IMR-90 (cell line): ENCODE measurements at regions not wholly inside any gene's neighbourhood (a gene's known extent, or its start where the extent isn't known, plus 50 kb on each side); places are given as distances from the start of the nearest gene placed in this dataset.

ENCODE experiments used
- ATAC-seq: fragments of 200-7000 bp; cut with Tn5 transposase; 2 replicates; pipeline ENCODE4 v1.9.1; 2020; ENCODE audit warnings: low read depth, mild to moderate bottlenecking, moderate library complexity
- BruUV-seq: library from RNA; stranded (reverse); fragments of 400-500 nt; replicated peaks from 2 replicates; lab custom pipeline; 2021; lab: Mats Ljungman, UMichigan
- CTCF ChIA-PET: fragments of 300-600 bp; formaldehyde crosslinking; extraction: SDS; loops from one replicate; lab custom pipeline; 2021; ENCODE audit warnings: antibody characterized with exemption; lab: Yijun Ruan, JAX
- POLR2A ChIA-PET: fragments of 300-600 bp; sonication (Branson Sonifier 250); formaldehyde crosslinking; loops from one replicate; lab custom pipeline; 2022; ENCODE audit warnings: antibody characterized with exemption; ENCODE audit not compliant: unreplicated experiment; lab: Charles Lee
- DNase-seq: peaks from one replicate; pipeline ENCODE4 v3.0.0; 2013
- H2AFZ ChIP-seq: replicated peaks from 2 replicates; pipeline ENCODE3; 2013; ENCODE audit warnings: low read length, mild to moderate bottlenecking; ENCODE audit not compliant: poor library complexity
- H2AK5ac ChIP-seq: 2 replicates; pipeline ENCODE4 v1.6.1; 2013; ENCODE audit warnings: low read depth, low read length, inconsistent platforms
- H2AK9ac ChIP-seq: replicated peaks from 2 replicates; pipeline ENCODE3; 2013; ENCODE audit warnings: mild to moderate bottlenecking, low read depth, low read length, moderate library complexity; ENCODE audit not compliant: poor library complexity
- H2BK120ac ChIP-seq: 2 replicates; pipeline ENCODE4 v1.6.1; 2013; ENCODE audit warnings: low read depth, low read length, inconsistent platforms
- H2BK15ac ChIP-seq: 3 replicates; pipeline ENCODE4 v1.6.1; 2013; ENCODE audit warnings: low read depth, low read length, inconsistent platforms
- H2BK20ac ChIP-seq: 2 replicates; pipeline ENCODE4 v1.6.1; 2013; ENCODE audit warnings: low read depth, mild to moderate bottlenecking, inconsistent platforms, low read length, moderate library complexity
- H2BK5ac ChIP-seq: 2 replicates; pipeline ENCODE4 v1.6.1; 2013; ENCODE audit warnings: mild to moderate bottlenecking, low read depth, low read length, inconsistent platforms; ENCODE audit not compliant: poor library complexity, severe bottlenecking
- H3K14ac ChIP-seq: replicated peaks from 2 replicates; pipeline ENCODE4 v1.6.1; 2013; ENCODE audit warnings: low read depth, low read length, inconsistent platforms
- H3K18ac ChIP-seq: 2 replicates; pipeline ENCODE4 v1.6.1; 2013; ENCODE audit warnings: low read depth, low read length, control low read depth
- H3K23ac ChIP-seq: 2 replicates; pipeline ENCODE4 v1.6.1; 2013; ENCODE audit warnings: low read depth, low read length, inconsistent platforms
- H3K27ac ChIP-seq: 2 replicates; pipeline ENCODE4 v1.5.1; 2013; ENCODE audit warnings: mild to moderate bottlenecking, control low read depth, low read length; ENCODE audit not compliant: insufficient read depth
- H3K27me3 ChIP-seq: 2 replicates; pipeline ENCODE4 v1.6.1; 2013; ENCODE audit warnings: low read length; ENCODE audit not compliant: control insufficient read depth, insufficient read depth
- H3K36me3 ChIP-seq: 2 replicates; pipeline ENCODE4 v1.6.1; 2013; ENCODE audit warnings: low read length, mixed read lengths; ENCODE audit not compliant: control insufficient read depth, insufficient read depth
- H3K4ac ChIP-seq: 2 replicates; pipeline ENCODE4 v1.6.1; 2013; ENCODE audit warnings: low read depth, low read length, inconsistent platforms
- H3K4me1 ChIP-seq: 2 replicates; pipeline ENCODE4 v1.6.1; 2013; ENCODE audit warnings: low read length, mixed read lengths; ENCODE audit not compliant: control insufficient read depth, insufficient read depth
- H3K4me2 ChIP-seq: 2 replicates; pipeline ENCODE4 v1.6.1; 2013; ENCODE audit warnings: low read depth, mild to moderate bottlenecking, control low read depth, low read length, moderate library complexity
- H3K4me3 ChIP-seq: 2 replicates; pipeline ENCODE4 v1.5.1; 2013; ENCODE audit warnings: low read depth, mild to moderate bottlenecking, control low read depth, low read length, moderate library complexity; ENCODE audit not compliant: insufficient read depth
- H3K56ac ChIP-seq: 2 replicates; pipeline ENCODE4 v1.6.1; 2013; ENCODE audit warnings: low read length, inconsistent platforms; ENCODE audit not compliant: insufficient read depth; ENCODE audit errors: extremely low read depth
- H3K79me1 ChIP-seq, 2 experiments: 2 replicates each; pipeline ENCODE4 v1.6.1; 2013; ENCODE audit warnings: low read length in 2 of 2, inconsistent platforms in 1 of 2, low read depth in 1 of 2
- H3K9ac ChIP-seq: 2 replicates; pipeline ENCODE4 v1.6.1; 2013; ENCODE audit warnings: low read depth, low read length, control low read depth
- H3K9me1 ChIP-seq: 2 replicates; pipeline ENCODE4 v1.6.1; 2013; ENCODE audit warnings: low read length, inconsistent platforms; ENCODE audit not compliant: insufficient read depth
- H3K9me3 ChIP-seq: 2 replicates; pipeline ENCODE4 v1.6.1; 2013; ENCODE audit warnings: low read length; ENCODE audit not compliant: control insufficient read depth, insufficient read depth
- H4K20me1 ChIP-seq: 2 replicates; pipeline ENCODE4 v1.6.1; 2013; ENCODE audit warnings: low read length, inconsistent platforms; ENCODE audit not compliant: insufficient read depth
- H4K5ac ChIP-seq: 2 replicates; pipeline ENCODE4 v1.6.1; 2013; ENCODE audit warnings: mild to moderate bottlenecking, low read depth, low read length, control low read depth
- H4K8ac ChIP-seq, 2 experiments: 2 replicates each; pipeline ENCODE4 v1.6.1; 2013; ENCODE audit warnings: low read depth in 2 of 2, low read length in 2 of 2, control low read depth in 1 of 2, inconsistent platforms in 1 of 2
- H4K91ac ChIP-seq: 2 replicates; pipeline ENCODE4 v1.6.1; 2013; ENCODE audit warnings: low read depth, low read length, inconsistent platforms; ENCODE audit not compliant: insufficient read depth
- BHLHE40 ChIP-seq: fragments of 150-350 bp; IDR thresholded peaks from 2 replicates; pipeline ENCODE4 v1.6.1; 2016; ENCODE audit warnings: mild to moderate bottlenecking, low read depth, low read length
- CEBPB ChIP-seq: IDR thresholded peaks from 2 replicates; pipeline ENCODE4 v1.6.1; 2012; ENCODE audit warnings: low read depth, low read length, improper control_type of control experiment
- CHD1 ChIP-seq: IDR thresholded peaks from 2 replicates; pipeline ENCODE4 v1.6.1; 2012; ENCODE audit warnings: low read depth, low read length, improper control_type of control experiment
- CTCF ChIP-seq: conservative IDR thresholded peaks from 2 replicates; pipeline ENCODE4 v1.5.1; 2012; ENCODE audit warnings: mild to moderate bottlenecking, low read depth, low read length, improper control_type of control experiment
- FOS ChIP-seq: fragments of 150-350 bp; IDR thresholded peaks from 2 replicates; pipeline ENCODE4 v1.6.1; 2016; ENCODE audit warnings: low read depth, low read length
- MAFK ChIP-seq: IDR thresholded peaks from 2 replicates; pipeline ENCODE4 v1.6.1; 2012; ENCODE audit warnings: low read depth, low read length, improper control_type of control experiment
- MAZ ChIP-seq: IDR thresholded peaks from 2 replicates; pipeline ENCODE4 v1.6.1; 2012; ENCODE audit warnings: low read depth, mild to moderate bottlenecking, low read length, improper control_type of control experiment, moderate library complexity, borderline replicate concordance
- MXI1 ChIP-seq: IDR thresholded peaks from 2 replicates; pipeline ENCODE4 v1.6.1; 2012; ENCODE audit warnings: low read depth, mild to moderate bottlenecking, low read length, moderate library complexity, borderline replicate concordance
- NFE2L2 ChIP-seq: fragments of 150-350 bp; IDR thresholded peaks from 2 replicates; pipeline ENCODE4 v1.6.1; 2016; ENCODE audit warnings: low read depth, mild to moderate bottlenecking, low read length
- POLR2A ChIP-seq: IDR thresholded peaks from 2 replicates; pipeline ENCODE4 v1.6.1; 2012; ENCODE audit warnings: mild to moderate bottlenecking, low read depth, low read length
- RCOR1 ChIP-seq: IDR thresholded peaks from 2 replicates; pipeline ENCODE4 v1.6.1; 2012; ENCODE audit warnings: mild to moderate bottlenecking, low read length, improper control_type of control experiment; ENCODE audit not compliant: insufficient replicate concordance
- RFX5 ChIP-seq: IDR thresholded peaks from 2 replicates; pipeline ENCODE4 v1.8.0; 2012; ENCODE audit warnings: low read depth, mild to moderate bottlenecking, low read length, moderate library complexity
- SMC3 ChIP-seq: fragments of 150-350 bp; IDR thresholded peaks from 2 replicates; pipeline ENCODE4 v1.6.1; 2016; ENCODE audit warnings: low read depth, mild to moderate bottlenecking, antibody characterized with exemption, low read length, moderate library complexity
- USF2 ChIP-seq: fragments of 150-350 bp; IDR thresholded peaks from 2 replicates; pipeline ENCODE4 v1.6.1; 2017; ENCODE audit warnings: mild to moderate bottlenecking, antibody characterized with exemption, low read length, low read depth
- dilution Hi-C: fragments of 300-500 bp; cut with HindIII; formaldehyde crosslinking; loops from one replicate; pipeline ENCODE4 v1.14.3; 2018; ENCODE audit warnings: low sequenced_read_pairs; ENCODE audit not compliant: unreplicated experiment
- in situ Hi-C: fragments of 300-500 bp; cut with MboI; formaldehyde crosslinking; loops from 3 replicates; pipeline ENCODE4 v1.14.3; 2019; ENCODE audit warnings: low sequenced_read_pairs, inconsistent platforms, mixed read lengths
- intact Hi-C: fragments of 100-400 bp; cut with micrococcal nuclease; formaldehyde crosslinking; loops from 2 replicates; pipeline ENCODE4 v1.10.0; 2022
- TF ChIP-seq, protein P1 (sequence below): fragments of 150-350 bp; IDR thresholded peaks from 2 replicates; pipeline ENCODE4 v1.6.1; 2016; ENCODE audit warnings: low read depth, mild to moderate bottlenecking, low read length, moderate library complexity, borderline replicate concordance

DNA sequence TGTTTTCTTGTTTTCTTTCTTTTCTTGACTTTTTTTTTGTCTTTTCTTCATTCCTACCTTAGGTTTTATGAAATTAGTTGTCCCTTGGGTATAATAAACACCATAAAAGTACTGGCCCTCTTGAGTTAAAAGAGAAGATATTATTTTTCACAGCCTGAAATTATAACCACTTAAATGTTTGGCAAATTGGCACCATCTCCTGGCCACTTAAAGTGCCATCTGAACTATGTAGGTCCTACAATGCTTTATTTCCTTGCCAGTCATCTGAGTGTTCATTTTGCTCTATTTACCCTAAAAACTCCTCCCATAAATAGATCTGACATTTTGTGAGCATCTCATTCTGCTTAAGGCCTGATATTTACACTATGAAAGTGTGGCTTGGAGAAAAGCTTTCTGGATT, 98.9 kb upstream of the PRKCQ start:
- no peak overlapping the region for H3K18ac ChIP-seq
- no peaks in the 10 kb centered on the region for H3K36me3 ChIP-seq
- H3K9ac ChIP-seq = no peak overlapping the region
- no peak overlapping the region for H2BK120ac ChIP-seq
- no peaks in the 10 kb centered on the region; the same call in 1 of the 2 replicates for H3K9me3 ChIP-seq
- dilution Hi-C loops (loop anchor here (25.0 kb wide), 1 partner anchor 733 kb away; the partner anchor contains the start of gene SFMBT2), intact Hi-C loops (loop anchor here (10.0 kb wide), 1 partner anchor 246 kb away; no protein-coding TSS in a partner anchor), in situ Hi-C loops (no loop called here)
- H3K27me3 ChIP-seq = no peaks in the 10 kb centered on the region
- no peak for DNase-seq
- no peak overlapping the region for H3K27ac ChIP-seq
- no peak overlapping the region for H3K56ac ChIP-seq
- ChIA-PET CTCF (interaction anchor here (0.9 to 1.0 kb wide), 3 partner anchors 18 to 738 kb away, joined by 3 to 5 read pairs (median 3); no protein-coding TSS in a partner anchor), POLR2A (no interaction called here)
- H4K5ac ChIP-seq = no peak overlapping the region
- no peak overlapping the region for H2AFZ ChIP-seq
- no peak overlapping the region for H2BK20ac ChIP-seq
- ATAC-seq = no peak
- H3K9me1 ChIP-seq = no peaks in the 10 kb centered on the region
- no peak overlapping the region for H2BK5ac ChIP-seq
- no peaks in the 10 kb centered on the region for H3K79me1 ChIP-seq
- H3K23ac ChIP-seq = no peak overlapping the region
- H3K4me3 ChIP-seq = no peak overlapping the region
- H3K14ac ChIP-seq = no peak overlapping the region
- H4K20me1 ChIP-seq = no peaks in the 10 kb centered on the region
- no TSS peak for BruUV-seq
- H2AK9ac ChIP-seq = no peak overlapping the region
- H2AK5ac ChIP-seq = no peak overlapping the region
- H3K4ac ChIP-seq = no peak overlapping the region
- H2BK15ac ChIP-seq = no peak overlapping the region
- TF ChIP-seq SMC3 (no peak), FOS (no peak), BHLHE40 (no peak), POLR2A (no peak), MAZ (no peak), CEBPB (no peak), USF2 (no peak), NFE2L2 (no peak), CHD1 (no peak), MXI1 (no peak), CTCF (no peak), RCOR1 (no peak), RFX5 (no peak), MAFK (no peak)
- TF ChIP-seq, protein P1, sequence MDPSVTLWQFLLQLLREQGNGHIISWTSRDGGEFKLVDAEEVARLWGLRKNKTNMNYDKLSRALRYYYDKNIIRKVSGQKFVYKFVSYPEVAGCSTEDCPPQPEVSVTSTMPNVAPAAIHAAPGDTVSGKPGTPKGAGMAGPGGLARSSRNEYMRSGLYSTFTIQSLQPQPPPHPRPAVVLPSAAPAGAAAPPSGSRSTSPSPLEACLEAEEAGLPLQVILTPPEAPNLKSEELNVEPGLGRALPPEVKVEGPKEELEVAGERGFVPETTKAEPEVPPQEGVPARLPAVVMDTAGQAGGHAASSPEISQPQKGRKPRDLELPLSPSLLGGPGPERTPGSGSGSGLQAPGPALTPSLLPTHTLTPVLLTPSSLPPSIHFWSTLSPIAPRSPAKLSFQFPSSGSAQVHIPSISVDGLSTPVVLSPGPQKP = no peak
- H3K4me2 ChIP-seq = no peak overlapping the region
- H4K8ac ChIP-seq = no peak overlapping the region
- H4K91ac ChIP-seq = no peak overlapping the region
- no peaks in the 10 kb centered on the region for H3K4me1 ChIP-seq
